ENCODE measurements at regions not wholly inside any gene's neighbourhood (a gene's known extent, or its start where the extent isn't known, plus 50 kb on each side); places are given as distances from the start of the nearest gene placed in this dataset.

DNA sequence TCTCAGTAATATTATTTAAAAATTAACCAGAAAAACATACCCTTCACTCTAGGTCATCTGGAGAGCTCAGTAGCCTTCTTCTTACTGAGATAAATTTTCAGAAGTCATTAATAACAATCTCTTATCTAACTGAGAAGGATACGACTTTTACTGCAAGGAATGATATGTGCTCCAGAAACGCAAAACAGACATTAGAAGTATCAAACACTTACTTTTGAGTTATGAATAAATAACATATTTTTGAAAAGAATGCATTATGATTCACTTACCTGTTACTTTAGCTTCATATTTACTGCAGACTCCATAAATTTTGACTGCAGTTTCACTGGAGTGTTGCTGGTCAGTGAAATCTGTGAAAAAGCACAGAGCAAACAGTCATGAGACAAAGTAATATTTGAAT lies 668.7 kb upstream of the NRSN1 start:
- TF ChIP-seq, protein P1, sequence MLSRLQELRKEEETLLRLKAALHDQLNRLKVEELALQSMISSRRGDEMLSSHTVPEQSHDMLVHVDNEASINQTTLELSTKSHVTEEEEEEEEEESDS (CRISPR knock-in tag; IDR thresholded peaks at IDR 0.05; ENCODE audit: borderline replicate concordance) = no peak
- TF ChIP-seq FOSL1 (CRISPR knock-in tag; IDR thresholded peaks at IDR 0.05; ENCODE audit: borderline replicate concordance) = no peak
- TF ChIP-seq ZBTB8A (CRISPR knock-in tag; IDR thresholded peaks at IDR 0.05; ENCODE audit: borderline replicate concordance, low read depth) = no peak
- TF ChIP-seq, protein P2, sequence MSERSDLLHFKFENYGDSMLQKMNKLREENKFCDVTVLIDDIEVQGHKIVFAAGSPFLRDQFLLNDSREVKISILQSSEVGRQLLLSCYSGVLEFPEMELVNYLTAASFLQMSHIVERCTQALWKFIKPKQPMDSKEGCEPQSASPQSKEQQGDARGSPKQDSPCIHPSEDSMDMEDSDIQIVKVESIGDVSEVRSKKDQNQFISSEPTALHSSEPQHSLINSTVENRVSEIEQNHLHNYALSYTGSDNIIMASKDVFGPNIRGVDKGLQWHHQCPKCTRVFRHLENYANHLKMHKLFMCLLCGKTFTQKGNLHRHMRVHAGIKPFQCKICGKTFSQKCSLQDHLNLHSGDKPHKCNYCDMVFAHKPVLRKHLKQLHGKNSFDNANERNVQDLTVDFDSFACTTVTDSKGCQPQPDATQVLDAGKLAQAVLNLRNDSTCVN (CRISPR knock-in tag; IDR thresholded peaks at IDR 0.05; ENCODE audit: borderline replicate concordance) = no peak

Measured in HepG2 (cell line).